AG04450 (cell line): ENCODE measurements at regions not wholly inside any gene's neighbourhood (a gene's known extent, or its start where the extent isn't known, plus 50 kb on each side); places are given as distances from the start of the nearest gene placed in this dataset.
"Not testable (repeated sequence)": the region's sequence is repeated elsewhere in the genome, so short reads cannot be mapped to it uniquely, and the experiment has no call there.

ENCODE experiments used
- CTCF ChIA-PET: fragments of 300-600, 350-600 bp; formaldehyde crosslinking; extraction: SDS; loops from one replicate; lab custom pipeline; 2022; ENCODE audit warnings: antibody characterized with exemption, inconsistent platforms; lab: Charles Lee
- POLR2A ChIA-PET: fragments of 350-600 bp; formaldehyde crosslinking; extraction: SDS; loops from one replicate; lab custom pipeline; 2021; ENCODE audit warnings: antibody characterized with exemption, inconsistent platforms; lab: Yijun Ruan, JAX
- DNase-seq: peaks from one replicate; pipeline ENCODE4 v3.0.0-alpha.2; 2011; ENCODE audit warnings: low read depth, low spot score
- H3K27ac ChIP-seq: one replicate; pipeline ENCODE4 v1.5.1; 2012; ENCODE audit warnings: low read depth, low read length, control low read depth
- H3K27me3 ChIP-seq: one replicate; pipeline ENCODE4 v1.6.0; 2012; ENCODE audit warnings: low read length; ENCODE audit not compliant: control insufficient read depth, insufficient read depth
- H3K4me3 ChIP-seq: 2 replicates; pipeline ENCODE4 v1.5.1; 2011; ENCODE audit warnings: mild to moderate bottlenecking, low read depth, low read length, control low read depth
- H3K9me3 ChIP-seq: 2 replicates; pipeline ENCODE4 v1.5.1; 2012; ENCODE audit warnings: low read length; ENCODE audit not compliant: control insufficient read depth, insufficient read depth
- CTCF ChIP-seq: IDR thresholded peaks from 2 replicates; pipeline ENCODE4 v1.5.1; 2011; ENCODE audit warnings: low read depth, low read length, control low read depth, inconsistent platforms

- no peaks in the 10 kb centered on the region; the same call in 1 of the 2 replicates for H3K9me3 ChIP-seq
- ChIA-PET CTCF (no interaction called here), POLR2A (no interaction called here)
- DNase-seq, result no peak
- H3K27ac ChIP-seq, result no peak overlapping the region
- H3K27me3 ChIP-seq, result no peaks in the 10 kb centered on the region
- H3K4me3 ChIP-seq, result no peak overlapping the region
- TF ChIP-seq CTCF, result no peak
Measured at GRCh38 chr14:66005900-66006434, 480.2 kb upstream of the CCDC196 start.

GRCh38 chr14:66008631-66009030 lies 477.5 kb upstream of the CCDC196 start:
- no peak for TF ChIP-seq CTCF
- ChIA-PET POLR2A (no interaction called here), CTCF (no interaction called here)
- Histone ChIP-seq H3K27me3 (no peaks in the 10 kb centered on the region), H3K9me3 (no peaks in the 10 kb centered on the region; the same call in 1 of the 2 replicates), H3K27ac (no peak overlapping the region), H3K4me3 (no peak overlapping the region)
- no peak for DNase-seq

GRCh38 chr14:66009089-66009488 lies 477.1 kb upstream of the CCDC196 start:
- H3K4me3 ChIP-seq, result no peak overlapping the region
- H3K27ac ChIP-seq, result no peak overlapping the region
- no peaks in the 10 kb centered on the region; the same call in 1 of the 2 replicates for H3K9me3 ChIP-seq
- DNase-seq, result no peak
- H3K27me3 ChIP-seq, result no peaks in the 10 kb centered on the region
- TF ChIP-seq CTCF, result no peak
- ChIA-PET POLR2A (no interaction called here), CTCF (no interaction called here)

- DNase-seq, result no peak
- TF ChIP-seq CTCF, result no peak
- CTCF ChIA-PET, result no interaction called here
- no peaks in the 10 kb centered on the region; the same call in 1 of the 2 replicates for H3K9me3 ChIP-seq
- H3K4me3 ChIP-seq, result no peak overlapping the region
- POLR2A ChIA-PET, result no interaction called here
- H3K27ac ChIP-seq, result no peak overlapping the region
- H3K27me3 ChIP-seq, result no peaks in the 10 kb centered on the region
Measured at GRCh38 chr14:66010695-66011094, 475.5 kb upstream of the CCDC196 start.

- DNase-seq, result no peak
- no peak for TF ChIP-seq CTCF
- Histone ChIP-seq H3K27me3 (no peaks in the 10 kb centered on the region), H3K27ac (no peak overlapping the region), H3K4me3 (no peak overlapping the region), H3K9me3 (no peaks in the 10 kb centered on the region; the same call in 1 of the 2 replicates)
- ChIA-PET CTCF (no interaction called here), POLR2A (no interaction called here)
Measured at GRCh38 chr14:66011855-66012254, 474.3 kb upstream of the CCDC196 start.

- H3K27me3 ChIP-seq, H3K4me3 ChIP-seq, H3K9me3 ChIP-seq, DNase-seq, POLR2A ChIA-PET, CTCF ChIA-PET, H3K27ac ChIP-seq: not testable (repeated sequence)
Measured at GRCh38 chr14:66013607-66014006, 472.6 kb upstream of the CCDC196 start.
